IPS-15b (cell line): ENCODE measurements at regions not wholly inside any gene's neighbourhood (a gene's known extent, or its start where the extent isn't known, plus 50 kb on each side); places are given as distances from the start of the nearest gene placed in this dataset.

ENCODE experiments used
- H3K27me3 ChIP-seq: one replicate; pipeline ENCODE4 v1.6.1; 2013; ENCODE audit warnings: low read length; ENCODE audit not compliant: control insufficient read depth, insufficient read depth
- H3K36me3 ChIP-seq: one replicate; pipeline ENCODE4 v1.6.1; 2013; ENCODE audit warnings: low read length; ENCODE audit not compliant: control insufficient read depth, insufficient read depth
- H3K4me1 ChIP-seq: one replicate; pipeline ENCODE4 v1.6.1; 2013; ENCODE audit warnings: mild to moderate bottlenecking, low read length; ENCODE audit not compliant: control insufficient read depth, insufficient read depth
- H3K4me3 ChIP-seq: one replicate; pipeline ENCODE4 v1.5.1; 2013; ENCODE audit warnings: low read depth, low read length
- H3K9ac ChIP-seq: one replicate; pipeline ENCODE4 v1.6.1; 2013; ENCODE audit warnings: low read depth, mild to moderate bottlenecking, low read length
- H3K9me3 ChIP-seq: one replicate; pipeline ENCODE4 v1.6.1; 2013; ENCODE audit warnings: mild to moderate bottlenecking, low read length; ENCODE audit not compliant: control insufficient read depth, insufficient read depth

- Histone ChIP-seq H3K9me3 (no peaks in the 10 kb centered on the region), H3K9ac (no peak overlapping the region), H3K4me3 (no peak overlapping the region), H3K4me1 (peaks cover 28% of the 10 kb centered on the region), H3K36me3 (no peaks in the 10 kb centered on the region), H3K27me3 (peaks cover 37% of the 10 kb centered on the region)
Measured at GRCh38 chr9:95754533-95755420, 120.7 kb upstream of the ERCC6L2 start.

GRCh38 chr9:95753762-95754465, 121.6 kb upstream of the ERCC6L2 start:
- Histone ChIP-seq H3K27me3 (peaks cover 37% of the 10 kb centered on the region), H3K9me3 (no peaks in the 10 kb centered on the region), H3K4me3 (no peak overlapping the region), H3K4me1 (peaks cover 28% of the 10 kb centered on the region), H3K9ac (no peak overlapping the region), H3K36me3 (no peaks in the 10 kb centered on the region)

- Histone ChIP-seq H3K27me3 (peaks cover 37% of the 10 kb centered on the region), H3K9ac (no peak overlapping the region), H3K4me1 (peaks cover 28% of the 10 kb centered on the region), H3K36me3 (no peaks in the 10 kb centered on the region), H3K4me3 (peak overlapping the region; percentile 67), H3K9me3 (no peaks in the 10 kb centered on the region)
Measured at GRCh38 chr9:95752129-95752731, 123.3 kb upstream of the ERCC6L2 start.

- H3K4me3 ChIP-seq: no peak overlapping the region
- no peaks in the 10 kb centered on the region for H3K36me3 ChIP-seq
- H3K9me3 ChIP-seq: no peaks in the 10 kb centered on the region
- peaks cover 24% of the 10 kb centered on the region for H3K4me1 ChIP-seq
- peaks cover 37% of the 10 kb centered on the region for H3K27me3 ChIP-seq
- H3K9ac ChIP-seq: no peak overlapping the region
Measured at GRCh38 chr9:95751520-95751790, 124.0 kb upstream of the ERCC6L2 start.

GRCh38 chr9:95750725-95751519, 124.6 kb upstream of the ERCC6L2 start:
- Histone ChIP-seq H3K9ac (no peak overlapping the region), H3K36me3 (no peaks in the 10 kb centered on the region), H3K4me1 (peaks cover 23% of the 10 kb centered on the region), H3K9me3 (no peaks in the 10 kb centered on the region), H3K27me3 (peaks cover 34% of the 10 kb centered on the region), H3K4me3 (no peak overlapping the region)

- H3K4me3 ChIP-seq: no peak overlapping the region
- H3K27me3 ChIP-seq: peaks cover 28% of the 10 kb centered on the region
- peaks cover 16% of the 10 kb centered on the region for H3K4me1 ChIP-seq
- no peaks in the 10 kb centered on the region for H3K36me3 ChIP-seq
- H3K9me3 ChIP-seq: no peaks in the 10 kb centered on the region
- no peak overlapping the region for H3K9ac ChIP-seq
Measured at GRCh38 chr9:95749493-95749892, 126.0 kb upstream of the ERCC6L2 start.

- Histone ChIP-seq H3K4me3 (no peak overlapping the region), H3K4me1 (no peaks in the 10 kb centered on the region), H3K36me3 (no peaks in the 10 kb centered on the region)
Measured at GRCh38 chr9:95746408-95747180, 128.9 kb upstream of the ERCC6L2 start.

GRCh38 chr9:95742821-95743220, 132.7 kb upstream of the ERCC6L2 start:
- no peaks in the 10 kb centered on the region for H3K27me3 ChIP-seq
- no peaks in the 10 kb centered on the region for H3K4me1 ChIP-seq
- H3K9me3 ChIP-seq: no peaks in the 10 kb centered on the region
- H3K4me3 ChIP-seq: no peak overlapping the region
- no peaks in the 10 kb centered on the region for H3K36me3 ChIP-seq
- H3K9ac ChIP-seq: no peak overlapping the region

More at GRCh38 chr9:95746408-95747180, 128.9 kb upstream of the ERCC6L2 start:
- no peak overlapping the region for H3K9ac ChIP-seq
- H3K27me3 ChIP-seq: peaks cover 7% of the 10 kb centered on the region
- H3K9me3 ChIP-seq: no peaks in the 10 kb centered on the region

GRCh38 chr9:95741631-95742030, 133.9 kb upstream of the ERCC6L2 start:
- no peaks in the 10 kb centered on the region for H3K36me3 ChIP-seq
- H3K27me3 ChIP-seq: no peaks in the 10 kb centered on the region
- H3K4me3 ChIP-seq: no peak overlapping the region
- no peaks in the 10 kb centered on the region for H3K9me3 ChIP-seq
- H3K4me1 ChIP-seq: no peaks in the 10 kb centered on the region
- no peak overlapping the region for H3K9ac ChIP-seq

- H3K36me3 ChIP-seq: no peaks in the 10 kb centered on the region
- no peak overlapping the region for H3K4me3 ChIP-seq
- H3K27me3 ChIP-seq: no peaks in the 10 kb centered on the region
- H3K9ac ChIP-seq: no peak overlapping the region
- no peaks in the 10 kb centered on the region for H3K9me3 ChIP-seq
- no peaks in the 10 kb centered on the region for H3K4me1 ChIP-seq
Measured at GRCh38 chr9:95740217-95741004, 135.1 kb upstream of the ERCC6L2 start.
